K562 (cell line): ENCODE measurements at regions not wholly inside any gene's neighbourhood (a gene's known extent, or its start where the extent isn't known, plus 50 kb on each side); places are given as distances from the start of the nearest gene placed in this dataset.
"Not testable (repeated sequence)": the region's sequence is repeated elsewhere in the genome, so short reads cannot be mapped to it uniquely, and the experiment has no call there.

Experiments
- ATAC-seq: fragments of 200-7000 bp; cut with Tn5 transposase; 3 replicates; pipeline ENCODE4 v1.9.1; 2020; ENCODE audit warnings: moderate library complexity
- BruUV-seq: library from RNA; stranded (reverse); fragments of 400-500 nt; replicated peaks from 2 replicates; lab custom pipeline; 2021; lab: Mats Ljungman, UMichigan
- CTCF ChIA-PET: fragments of 300-600 bp; formaldehyde crosslinking; extraction: SDS; loops from one replicate; lab custom pipeline; 2021; ENCODE audit warnings: low intra/inter-chr PET ratio; lab: Yijun Ruan, JAX
- POLR2A ChIA-PET: fragments of 300-600, 350-650 bp; sonication (Branson Sonifier 250); formaldehyde crosslinking; extraction: SDS; loops from one replicate; lab custom pipeline; 2021; ENCODE audit warnings: antibody characterized with exemption, inconsistent platforms; lab: Yijun Ruan, JAX
- DNase-seq, 4 experiments: peaks; one replicate each; pipeline versions ENCODE4 v3.0.0 to v3.0.0-alpha.2; 2011 to 2018; ENCODE audit warnings: low spot score in 3 of 4, mixed read lengths in 3 of 4; ENCODE audit errors: extremely low read depth in 1 of 4
- FAIRE-seq: peaks from 2 replicates; lab custom pipeline; 2011; peaks lifted over from hg19 to GRCh38; lab: Jason Lieb, UNC
- H2AFZ ChIP-seq: 2 replicates; pipeline ENCODE4 v1.6.0; 2011; ENCODE audit warnings: low read depth, low read length, control low read depth, inconsistent platforms
- H3K27ac ChIP-seq: fragments of 200-600 bp; 3 replicates; pipeline ENCODE4 v1.8.0; 2011; ENCODE audit warnings: low read depth, mild to moderate bottlenecking, control low read depth, inconsistent platforms, low read length, moderate library complexity, mixed read lengths; ENCODE audit errors: extremely low read depth
- H3K27me3 ChIP-seq, 2 experiments: fragments of 300-600 bp in 1 of 2; 2 replicates in 1 of 2; 3 replicates in 1 of 2; pipeline versions ENCODE4 v1.6.0 to v1.8.0; 2011; ENCODE audit warnings: inconsistent platforms in 2 of 2, low read length in 2 of 2, mild to moderate bottlenecking in 1 of 2, mixed read lengths in 1 of 2, moderate library complexity in 1 of 2; ENCODE audit not compliant: control insufficient read depth in 2 of 2, insufficient read depth in 2 of 2
- H3K36me3 ChIP-seq: fragments of 300-600 bp; 3 replicates; pipeline ENCODE4 v1.8.0; 2011; ENCODE audit warnings: mild to moderate bottlenecking, low read length, inconsistent platforms; ENCODE audit not compliant: control insufficient read depth, insufficient read depth
- H3K4me1 ChIP-seq, 2 experiments: fragments of 200-600 bp in 1 of 2; replicated peaks in 1 of 2; 2 replicates in 1 of 2; 3 replicates in 1 of 2; pipeline versions ENCODE4 v1.5.1 to v1.8.0; 2011; ENCODE audit warnings: inconsistent platforms in 2 of 2, low read length in 2 of 2, mild to moderate bottlenecking in 1 of 2, mixed read lengths in 1 of 2, moderate library complexity in 1 of 2; ENCODE audit not compliant: control insufficient read depth in 2 of 2, insufficient read depth in 2 of 2
- H3K4me2 ChIP-seq: 2 replicates; pipeline ENCODE4 v1.6.1; 2011; ENCODE audit warnings: low read length, control low read depth, inconsistent platforms, mixed read lengths; ENCODE audit not compliant: insufficient read depth
- H3K4me3 ChIP-seq: fragments of 200-600 bp; sonication (generic), shearing (Covaris generic); 2 replicates; pipeline ENCODE4 v1.5.1; 2016; ENCODE audit warnings: control low read depth, inconsistent platforms
- H3K79me2 ChIP-seq: fragments of 200-600 bp; 3 replicates; pipeline ENCODE4 v1.8.0; 2011; ENCODE audit warnings: low read length, inconsistent platforms; ENCODE audit not compliant: control insufficient read depth, insufficient read depth
- H3K9ac ChIP-seq, 2 experiments: 2 replicates each; pipeline versions ENCODE4 v1.6.0 to v1.6.1; 2011; ENCODE audit warnings: low read depth in 2 of 2, low read length in 2 of 2, control low read depth in 1 of 2, inconsistent platforms in 1 of 2, mild to moderate bottlenecking in 1 of 2, mixed read lengths in 1 of 2; ENCODE audit not compliant: insufficient read depth in 1 of 2
- H3K9me1 ChIP-seq: one replicate; pipeline ENCODE4 v1.6.0; 2011; ENCODE audit warnings: inconsistent platforms, mild to moderate bottlenecking, low read length, moderate library complexity; ENCODE audit not compliant: control insufficient read depth, insufficient read depth
- H3K9me3 ChIP-seq: replicated peaks from 2 replicates; pipeline ENCODE4 v1.5.1; 2011; ENCODE audit warnings: low read depth, low read length, inconsistent platforms; ENCODE audit not compliant: control insufficient read depth, insufficient read depth
- H4K20me1 ChIP-seq: replicated peaks from 2 replicates; pipeline ENCODE4 v1.6.1; 2011; ENCODE audit warnings: low read length, inconsistent platforms, mixed read lengths; ENCODE audit not compliant: control insufficient read depth, insufficient read depth
- ADNP ChIP-seq: fragments of 200-800 bp; sonication (Bioruptor generic); IDR thresholded peaks from 2 replicates; pipeline ENCODE4 v1.6.1; 2016; ENCODE audit warnings: missing genetic modification characterization, missing compliant biosample characterization
- ASH1L ChIP-seq: fragments of 450-650 bp; IDR thresholded peaks from 2 replicates; pipeline ENCODE4 v1.6.1; 2018; ENCODE audit warnings: borderline replicate concordance, mild to moderate bottlenecking, low read depth; ENCODE audit not compliant: partially characterized antibody
- BCOR ChIP-seq: fragments of 450-650 bp; IDR thresholded peaks from 2 replicates; pipeline ENCODE4 v1.6.1; 2016
- NFRKB ChIP-seq: fragments of 450-650 bp; IDR thresholded peaks from 2 replicates; pipeline ENCODE4 v1.6.1; 2016; ENCODE audit warnings: low read depth
- PHF20 ChIP-seq: fragments of 450-650 bp; IDR thresholded peaks from 2 replicates; pipeline ENCODE4 v1.6.1; 2018; ENCODE audit not compliant: partially characterized antibody
- SMARCA5 ChIP-seq: fragments of 450-650 bp; IDR thresholded peaks from 2 replicates; pipeline ENCODE4 v1.6.1; 2016
- TRIM24 ChIP-seq, 2 experiments: fragments of 450-650 bp; IDR thresholded peaks; 2 replicates each; pipeline ENCODE4 v1.6.1; 2016
- TSC22D4 ChIP-seq: fragments of 450-650 bp; IDR thresholded peaks from 2 replicates; pipeline ENCODE4 v1.6.1; 2016; ENCODE audit warnings: missing genetic modification characterization, missing biosample characterization, control low read depth
- ZNF24 ChIP-seq: fragments of 450-650 bp; IDR thresholded peaks from 2 replicates; pipeline ENCODE4 v1.6.1; 2016
- WGBS: fragments of 100-300 bp; shearing (Covaris generic); methylation state at CpG from one replicate; pipeline ENCODE4 v1.1.6; 2016; ENCODE audit warnings: low coverage, mixed read lengths; ENCODE audit not compliant: insufficient coverage; ENCODE audit errors: missing lambda C conversion rate; 5-methylcytosine and 5-hydroxymethylcytosine counted together
- in situ Hi-C: fragments of 300-500 bp; cut with MboI; formaldehyde crosslinking; loops from 4 replicates; pipeline ENCODE4 v1.15.0; 2018; ENCODE audit warnings: inconsistent platforms, mixed read lengths
- intact Hi-C: fragments of 100-400 bp; cut with micrococcal nuclease; formaldehyde crosslinking; loops from 2 replicates; pipeline ENCODE4 v1.14.2; 2022
- TF ChIP-seq, protein P1 (sequence below), 2 experiments: fragments of 450-650 bp; IDR thresholded peaks; 2 replicates each; pipeline ENCODE4 v1.6.1; 2016; ENCODE audit warnings: mild to moderate bottlenecking in 2 of 2, borderline replicate concordance in 1 of 2, low read depth in 1 of 2, moderate library complexity in 1 of 2
- TF ChIP-seq, protein P2 (sequence below): IDR thresholded peaks from 2 replicates; pipeline ENCODE4 v1.6.1; 2016; ENCODE audit warnings: missing genetic modification characterization, missing compliant biosample characterization

DNA sequence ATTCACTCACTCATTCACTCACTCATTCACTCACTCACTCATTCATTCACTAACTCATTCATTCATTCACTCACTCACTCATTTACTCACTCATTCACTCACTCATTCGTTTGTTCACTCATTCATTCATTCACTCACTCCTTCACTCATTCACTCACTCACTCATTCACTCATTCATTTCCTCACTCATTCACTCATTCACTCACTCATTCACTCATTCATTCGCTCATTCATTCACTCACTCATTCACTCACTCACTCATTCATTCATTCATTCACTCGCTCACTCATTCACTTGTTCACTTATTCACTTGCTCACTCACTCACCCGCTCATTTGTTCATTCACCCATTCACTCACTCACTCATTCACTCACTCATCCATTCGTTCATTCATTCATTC is 140.2 kb upstream of the FOXD4L5 start:
- FAIRE-seq, H3K9me3 ChIP-seq, H3K4me3 ChIP-seq, H2AFZ ChIP-seq, in situ Hi-C loops, H3K79me2 ChIP-seq, POLR2A ChIA-PET, H4K20me1 ChIP-seq, DNase-seq, H3K9me1 ChIP-seq, H3K9ac ChIP-seq, H3K27me3 ChIP-seq, H3K36me3 ChIP-seq, H3K4me1 ChIP-seq, H3K27ac ChIP-seq, ATAC-seq, BruUV-seq, intact Hi-C loops, H3K4me2 ChIP-seq, CTCF ChIA-PET: not testable (repeated sequence)
- TF ChIP-seq TRIM24 (IDR thresholded peaks at IDR 0.05) = 0 out of 4 replicates have a peak, but pooled peaks of 1 of the 2 experiments have one; percentile 23
- TF ChIP-seq, protein P1, sequence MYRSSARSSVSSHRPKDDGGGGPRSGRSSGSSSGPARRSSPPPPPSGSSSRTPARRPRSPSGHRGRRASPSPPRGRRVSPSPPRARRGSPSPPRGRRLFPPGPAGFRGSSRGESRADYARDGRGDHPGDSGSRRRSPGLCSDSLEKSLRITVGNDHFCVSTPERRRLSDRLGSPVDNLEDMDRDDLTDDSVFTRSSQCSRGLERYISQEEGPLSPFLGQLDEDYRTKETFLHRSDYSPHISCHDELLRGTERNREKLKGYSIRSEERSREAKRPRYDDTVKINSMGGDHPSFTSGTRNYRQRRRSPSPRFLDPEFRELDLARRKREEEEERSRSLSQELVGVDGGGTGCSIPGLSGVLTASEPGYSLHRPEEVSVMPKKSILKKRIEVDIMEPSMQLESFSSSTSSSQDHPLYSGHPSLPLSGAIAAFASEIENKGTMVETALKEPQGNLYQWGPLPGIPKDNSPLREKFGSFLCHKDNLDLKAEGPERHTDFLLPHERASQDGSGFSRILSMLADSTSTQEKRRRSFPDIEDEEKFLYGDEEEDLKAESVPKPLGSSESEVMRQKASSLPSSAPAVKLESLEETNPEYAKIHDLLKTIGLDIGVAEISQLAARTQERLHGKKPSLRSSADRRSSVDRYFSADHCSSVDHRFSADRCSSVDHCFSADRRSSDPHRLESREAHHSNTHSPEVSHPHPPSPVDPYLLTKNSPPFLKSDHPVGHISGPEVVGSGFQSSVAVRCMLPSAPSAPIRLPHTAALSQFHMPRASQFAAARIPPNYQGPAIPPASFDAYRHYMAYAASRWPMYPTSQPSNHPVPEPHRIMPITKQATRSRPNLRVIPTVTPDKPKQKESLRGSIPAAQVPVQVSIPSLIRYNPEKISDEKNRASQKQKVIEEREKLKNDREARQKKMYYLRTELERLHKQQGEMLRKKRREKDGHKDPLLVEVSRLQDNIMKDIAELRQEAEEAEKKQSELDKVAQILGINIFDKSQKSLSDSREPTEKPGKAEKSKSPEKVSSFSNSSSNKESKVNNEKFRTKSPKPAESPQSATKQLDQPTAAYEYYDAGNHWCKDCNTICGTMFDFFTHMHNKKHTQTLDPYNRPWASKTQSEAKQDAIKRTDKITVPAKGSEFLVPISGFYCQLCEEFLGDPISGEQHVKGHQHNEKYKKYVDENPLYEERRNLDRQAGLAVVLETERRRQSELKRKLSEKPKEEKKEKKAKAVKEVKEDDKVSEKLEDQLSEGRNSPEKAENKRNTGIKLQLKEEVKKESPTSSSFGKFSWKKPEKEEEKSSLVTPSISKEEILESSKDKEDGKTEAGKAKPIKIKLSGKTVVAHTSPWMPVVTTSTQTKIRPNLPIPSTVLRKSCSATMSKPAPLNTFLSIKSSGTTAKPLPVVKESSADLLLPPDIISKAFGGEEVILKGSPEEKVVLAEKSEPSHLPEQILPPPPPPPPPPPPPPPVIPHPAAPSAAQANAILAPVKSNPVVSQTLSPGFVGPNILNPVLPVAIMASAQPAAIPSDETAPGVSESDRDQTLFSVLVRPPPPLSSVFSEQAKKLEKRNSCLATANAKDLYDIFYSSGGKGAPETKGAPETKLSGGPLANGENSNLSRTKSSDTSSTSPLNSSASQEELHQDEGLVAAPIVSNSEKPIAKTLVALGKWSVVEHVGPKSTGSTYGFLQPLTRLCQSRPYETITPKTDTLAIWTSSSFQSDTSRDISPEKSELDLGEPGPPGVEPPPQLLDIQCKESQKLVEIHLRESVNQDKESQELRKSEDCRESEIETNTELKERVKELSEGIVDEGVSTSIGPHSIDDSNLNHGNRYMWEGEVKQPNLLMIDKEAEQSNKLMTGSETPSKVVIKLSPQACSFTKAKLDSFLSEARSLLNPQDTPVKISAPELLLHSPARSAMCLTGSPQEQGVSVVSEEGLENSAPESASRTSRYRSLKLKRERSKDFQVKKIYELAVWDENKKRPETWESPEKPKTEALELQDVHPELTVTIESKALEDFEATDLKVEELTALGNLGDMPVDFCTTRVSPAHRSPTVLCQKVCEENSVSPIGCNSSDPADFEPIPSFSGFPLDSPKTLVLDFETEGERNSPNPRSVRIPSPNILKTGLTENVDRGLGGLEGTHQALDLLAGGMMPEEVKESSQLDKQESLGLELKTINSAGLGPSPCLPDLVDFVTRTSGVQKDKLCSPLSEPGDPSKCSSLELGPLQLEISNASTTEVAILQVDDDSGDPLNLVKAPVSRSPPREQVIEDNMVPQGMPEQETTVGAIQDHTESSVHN (IDR thresholded peaks at IDR 0.05; ENCODE audit: borderline replicate concordance in 1 of 2, low read depth in 1 of 2) = peak in 1 of 2 experiments; percentile 83; a peak in 2 of 4 replicates
- TF ChIP-seq NFRKB = peak; percentile 88; the same call in 1 of the 2 replicates
- TF ChIP-seq ADNP (tag) = 0 out of 2 replicates have a peak, but pooled peaks have one; percentile 33
- peak; percentile 18 for TF ChIP-seq ASH1L
- TF ChIP-seq SMARCA5 = 0 out of 2 replicates have a peak, but pooled peaks have one; percentile 36
- peak; percentile 99 for TF ChIP-seq TSC22D4 (tag)
- TF ChIP-seq, protein P2, sequence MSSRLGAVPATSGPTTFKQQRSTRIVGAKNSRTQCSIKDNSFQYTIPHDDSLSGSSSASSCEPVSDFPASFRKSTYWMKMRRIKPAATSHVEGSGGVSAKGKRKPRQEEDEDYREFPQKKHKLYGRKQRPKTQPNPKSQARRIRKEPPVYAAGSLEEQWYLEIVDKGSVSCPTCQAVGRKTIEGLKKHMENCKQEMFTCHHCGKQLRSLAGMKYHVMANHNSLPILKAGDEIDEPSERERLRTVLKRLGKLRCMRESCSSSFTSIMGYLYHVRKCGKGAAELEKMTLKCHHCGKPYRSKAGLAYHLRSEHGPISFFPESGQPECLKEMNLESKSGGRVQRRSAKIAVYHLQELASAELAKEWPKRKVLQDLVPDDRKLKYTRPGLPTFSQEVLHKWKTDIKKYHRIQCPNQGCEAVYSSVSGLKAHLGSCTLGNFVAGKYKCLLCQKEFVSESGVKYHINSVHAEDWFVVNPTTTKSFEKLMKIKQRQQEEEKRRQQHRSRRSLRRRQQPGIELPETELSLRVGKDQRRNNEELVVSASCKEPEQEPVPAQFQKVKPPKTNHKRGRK = peak; percentile 73
- peak; percentile 99 for TF ChIP-seq ZNF24
- TF ChIP-seq BCOR = peak; percentile 79
- peak; percentile 20 for TF ChIP-seq PHF20
- 21% methylated on average over 4 of the region's 5 CpGs for WGBS
